B cell (primary cell): ENCODE measurements at regions not wholly inside any gene's neighbourhood (a gene's known extent, or its start where the extent isn't known, plus 50 kb on each side); places are given as distances from the start of the nearest gene placed in this dataset.

ENCODE experiments used
- CTCF ChIP-seq: fragments of 200-600 bp; IDR thresholded peaks from one replicate; pipeline ENCODE4 v1.8.0; 2022; ENCODE audit warnings: antibody characterized with exemption, mild to moderate bottlenecking
- EZH2 ChIP-seq: IDR thresholded peaks from 2 replicates; pipeline ENCODE4 v1.6.1; 2012; ENCODE audit warnings: borderline replicate concordance, low read depth, mild to moderate bottlenecking, moderate library complexity, low read length; ENCODE audit not compliant: insufficient read depth, poor library complexity, severe bottlenecking

GRCh38 chr16:85360323-85361277 is 248.3 kb upstream of the CIBAR2 start:
- TF ChIP-seq CTCF: no peak
- no peak for TF ChIP-seq EZH2
